Muscle of back (tissue), 3 donors: ENCODE measurements at regions not wholly inside any gene's neighbourhood (a gene's known extent, or its start where the extent isn't known, plus 50 kb on each side); places are given as distances from the start of the nearest gene placed in this dataset.

Experiments
- DNase-seq, 3 donors: peaks; one replicate each; pipeline versions ENCODE4 v3.0.0 to v3.0.0-alpha.2; 2013

DNA sequence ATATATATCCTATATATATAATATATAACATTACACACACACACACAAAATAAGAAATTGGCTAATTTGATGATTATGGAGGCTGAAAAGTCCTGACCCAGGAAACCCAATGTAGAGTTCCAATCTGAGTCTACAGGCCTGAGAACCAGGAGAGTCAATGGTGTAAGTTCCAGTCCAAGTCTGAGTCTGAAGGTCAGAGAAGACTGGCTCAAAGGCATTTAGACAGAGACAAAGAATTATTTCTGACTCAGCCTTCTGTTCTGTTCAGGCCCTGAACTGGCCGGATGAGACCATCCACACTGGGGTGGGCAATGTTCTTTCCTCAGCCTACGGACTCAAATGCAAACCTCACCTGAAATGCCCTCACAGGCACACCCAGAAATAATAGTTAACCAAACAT lies 60.6 kb upstream of the STX18 start:
- no peak for DNase-seq

DNA sequence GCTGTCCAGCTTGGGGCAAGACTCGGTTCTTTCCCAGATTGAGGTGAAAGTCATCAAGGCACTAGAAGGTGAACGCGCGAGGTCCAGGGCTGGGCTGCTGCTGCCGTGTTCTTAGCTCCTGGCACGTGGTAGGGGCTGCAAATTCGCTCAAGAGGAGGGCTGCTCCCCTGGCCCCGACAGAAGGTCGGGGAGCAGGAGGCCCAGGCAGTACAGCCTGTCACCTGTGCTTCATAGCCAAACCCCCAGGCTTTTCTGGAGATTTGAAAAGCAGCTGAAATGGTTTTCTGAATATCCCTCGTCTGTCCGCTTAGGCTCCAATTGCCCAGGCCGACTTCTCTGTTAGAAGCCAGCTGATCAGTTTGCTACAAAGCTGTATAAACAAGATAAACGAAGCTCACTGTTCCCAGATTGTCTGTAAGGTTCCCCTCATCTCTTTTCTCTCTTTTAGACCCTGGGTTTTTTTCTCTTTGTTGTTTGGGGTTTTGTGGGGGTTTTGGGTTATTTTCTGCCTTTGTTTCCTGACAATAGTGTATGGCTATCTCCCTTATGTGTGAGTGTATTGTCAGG lies 60.0 kb upstream of the STX18 start:
- no peak for DNase-seq

DNA sequence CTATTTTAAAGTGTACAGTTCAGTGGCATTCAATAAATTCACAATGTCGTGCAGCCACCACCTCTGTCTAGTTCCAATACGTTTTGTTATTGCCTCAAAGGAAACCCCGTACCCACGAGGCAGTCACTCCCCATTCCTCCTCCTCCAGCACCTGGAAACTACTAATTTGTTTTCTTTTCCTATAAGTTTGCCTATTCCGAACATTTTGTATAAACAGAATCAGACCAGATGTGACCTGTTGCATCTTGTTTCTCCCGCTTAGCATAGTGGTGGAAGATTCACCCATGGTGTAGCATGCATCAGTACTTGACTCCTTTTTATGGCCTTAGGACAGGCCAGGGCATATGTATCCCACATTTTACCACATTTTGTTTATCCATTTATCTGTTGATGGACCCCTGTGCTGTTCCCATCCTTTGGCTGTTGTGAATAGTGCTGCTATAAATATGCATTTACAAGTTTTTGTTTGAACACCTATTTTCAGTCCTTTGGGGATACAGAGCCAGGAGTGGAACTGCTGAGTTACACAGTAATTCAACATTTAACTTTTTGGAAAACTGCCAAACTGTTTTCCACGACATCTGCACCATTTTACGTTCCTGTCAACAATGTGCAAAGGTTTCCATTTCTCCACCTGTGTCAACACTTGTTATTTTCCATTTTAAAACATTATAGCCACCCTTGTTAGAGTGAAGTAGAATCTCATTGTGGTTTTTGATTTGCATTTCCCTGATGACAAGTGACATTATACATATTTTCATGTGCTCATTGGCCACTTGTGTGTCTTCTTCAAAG lies 57.8 kb upstream of the STX18 start:
- no peak for DNase-seq

DNA sequence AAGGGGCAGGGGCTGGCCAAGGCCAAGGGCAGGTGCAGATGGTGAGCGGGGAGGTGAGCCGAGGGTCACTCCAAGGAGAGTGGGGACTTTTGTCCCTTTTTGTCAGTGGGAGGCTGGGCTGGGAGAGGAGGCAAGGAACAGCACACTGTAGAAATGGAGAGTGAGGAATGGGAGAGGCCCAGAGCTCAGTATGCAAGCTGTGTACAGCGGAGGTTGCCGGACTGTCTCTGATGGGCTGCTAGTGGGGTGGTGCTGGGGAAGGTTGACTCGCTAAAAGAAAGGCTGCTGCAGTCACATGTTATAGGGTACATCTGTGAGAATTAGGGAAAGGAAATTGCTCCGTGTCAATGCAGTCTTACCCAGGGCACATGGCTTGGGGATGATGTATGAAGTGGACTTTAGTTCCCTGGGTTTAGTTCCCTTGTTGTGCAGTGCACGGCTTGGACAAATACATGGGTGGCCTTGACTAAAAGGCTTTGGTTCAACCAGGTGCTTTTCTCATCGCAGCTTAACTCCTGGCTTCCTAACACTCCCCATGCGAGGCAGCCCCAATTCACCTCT lies 57.1 kb upstream of the STX18 start:
- no peak for DNase-seq

DNA sequence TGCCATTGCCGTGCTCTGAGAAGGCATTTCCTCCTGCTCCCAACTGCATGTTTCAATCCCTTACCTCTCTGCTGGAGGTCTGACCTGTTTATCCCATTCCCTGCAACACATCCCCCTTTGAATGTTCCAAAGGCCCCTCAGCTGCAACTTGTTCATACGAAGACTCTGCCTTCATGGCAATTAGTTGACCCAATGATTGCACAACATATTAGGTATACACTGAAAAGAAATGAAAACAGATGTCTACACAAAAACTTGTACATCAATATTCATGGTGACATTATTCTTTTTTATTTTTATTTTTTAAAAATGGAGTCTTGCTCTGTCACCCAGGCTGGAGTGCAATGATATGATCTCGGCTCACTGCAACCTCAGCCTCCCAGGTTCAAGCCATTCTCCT lies 54.9 kb upstream of the STX18 start:
- no peak for DNase-seq

DNA sequence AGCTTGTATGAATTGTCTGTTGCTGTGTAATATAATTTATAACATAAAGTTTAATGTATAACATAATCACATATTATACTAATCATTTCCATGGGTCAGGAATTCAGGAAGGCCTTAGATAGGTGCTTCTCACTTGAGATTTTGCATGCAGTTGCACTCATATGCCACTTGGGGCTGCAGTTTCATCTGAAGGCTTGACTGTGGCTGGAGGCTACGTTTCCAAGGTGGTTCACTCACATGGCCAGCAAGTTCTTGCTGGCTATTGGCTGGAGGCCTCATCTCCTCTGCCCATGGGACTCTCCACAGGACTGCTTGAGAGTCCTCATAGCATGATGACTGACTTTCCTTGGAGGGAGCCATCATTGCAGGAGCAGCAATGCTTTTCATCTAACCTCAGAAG lies 53.4 kb upstream of the STX18 start:
- DNase-seq: no peak

DNA sequence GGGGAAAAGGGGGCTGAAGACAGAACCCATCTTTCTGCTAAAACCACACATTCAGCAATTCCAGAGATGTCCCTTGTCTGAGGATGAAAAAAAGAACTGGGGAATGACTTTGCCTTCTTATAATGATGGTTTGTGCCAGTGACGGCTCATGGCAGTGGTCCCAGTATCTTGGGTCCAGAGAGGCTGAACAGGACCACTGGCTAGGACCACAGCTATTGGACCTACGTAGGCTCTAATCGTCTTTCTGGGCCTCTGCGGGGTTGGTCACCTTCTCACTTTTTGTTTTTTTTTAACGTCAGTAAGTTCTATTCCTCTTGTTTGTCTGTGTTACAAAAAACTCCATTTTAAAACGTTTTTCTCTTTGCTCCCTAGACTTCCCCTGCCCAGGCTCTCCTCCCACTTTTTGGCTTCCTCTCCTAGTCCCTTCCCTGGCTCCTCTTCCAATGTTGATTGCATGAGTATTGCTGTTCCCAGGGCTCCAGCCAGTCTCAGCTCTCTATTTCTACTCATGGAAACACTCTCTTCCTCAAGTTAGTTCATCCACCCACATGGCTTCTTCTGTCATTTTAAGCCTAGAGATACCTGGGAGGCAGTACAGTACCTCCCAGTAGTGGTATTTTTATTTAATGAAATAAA lies 52.6 kb upstream of the STX18 start:
- DNase-seq: peak in 2 of 3 donors; percentile 71 to 84

DNA sequence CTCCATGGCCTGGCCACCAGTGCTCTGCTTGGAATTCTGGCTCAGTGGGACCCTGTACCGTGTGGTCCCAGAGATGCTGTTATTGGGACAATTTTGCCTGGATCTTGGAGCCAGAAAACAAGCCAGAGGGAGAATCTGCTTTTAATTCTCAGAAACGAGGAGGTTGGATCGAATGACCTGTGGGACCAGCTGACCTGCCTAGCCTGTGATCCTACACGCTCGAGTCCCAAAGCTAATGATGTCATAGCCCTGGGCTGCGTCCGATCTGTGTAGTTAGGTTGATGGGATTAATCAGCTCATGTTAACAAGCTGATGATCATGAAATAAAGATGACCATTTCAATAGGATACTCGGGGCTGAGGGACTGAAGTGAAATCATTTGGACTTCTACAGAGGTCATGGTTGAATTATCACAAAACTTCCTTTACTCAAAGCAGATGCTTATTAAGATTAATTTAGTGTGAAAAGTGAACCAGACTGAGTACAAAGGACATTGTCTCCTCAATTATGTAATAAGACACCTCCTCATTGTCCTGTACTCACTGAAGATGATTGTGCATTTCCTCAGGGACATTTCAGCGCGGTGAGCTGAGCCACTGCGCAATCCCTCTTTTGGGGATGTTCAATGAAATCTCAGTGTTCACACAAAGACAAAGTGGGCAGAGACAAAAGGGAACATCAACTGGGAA lies 51.9 kb upstream of the STX18 start:
- peak in 2 of 3 donors; percentile 49 to 66 for DNase-seq

DNA sequence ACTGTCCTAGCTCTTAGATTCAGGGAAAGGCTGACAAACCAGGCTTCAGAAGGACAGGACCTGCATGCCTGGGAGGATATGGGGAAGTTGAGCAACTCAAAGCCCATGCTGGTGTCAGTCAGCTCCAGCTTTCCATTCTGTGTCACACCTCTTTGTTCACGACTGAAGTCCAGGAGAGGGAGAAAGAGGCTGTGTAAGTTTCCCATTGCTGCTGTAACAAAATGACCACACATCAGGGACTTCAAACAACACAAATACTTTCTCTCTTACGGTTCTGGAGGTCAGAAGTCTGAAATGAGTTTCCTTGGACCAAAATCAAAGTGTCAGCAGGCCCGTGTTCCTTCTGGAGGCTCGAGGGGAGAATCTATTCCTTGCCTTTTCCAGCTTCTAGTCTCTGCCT lies 50.6 kb upstream of the STX18 start:
- no peak for DNase-seq
